ENCODE measurements at regions not wholly inside any gene's neighbourhood (a gene's known extent, or its start where the extent isn't known, plus 50 kb on each side); places are given as distances from the start of the nearest gene placed in this dataset.

GRCh38 chr6:117169064-117169665, 96.2 kb upstream of the VGLL2 start:
- TF ChIP-seq CTCF (IDR thresholded peaks at IDR 0.05; ENCODE audit: low read depth, low read length) (no peak), EZH2phosphoT487 (IDR thresholded peaks at IDR 0.05; ENCODE audit: low read depth) (no peak)
